ENCODE measurements at regions not wholly inside any gene's neighbourhood (a gene's known extent, or its start where the extent isn't known, plus 50 kb on each side); places are given as distances from the start of the nearest gene placed in this dataset.

- Mint-ChIP-seq H3K4me3 (no peak overlapping the region), H3K27me3 (ENCODE audit: low read depth) (no peaks in the 10 kb centered on the region), H3K27ac (no peak overlapping the region), H3K36me3 (ENCODE audit: low read depth) (no peaks in the 10 kb centered on the region), H3K9me3 (no peaks in the 10 kb centered on the region), H3K4me1 (no peaks in the 10 kb centered on the region)
- TF ChIP-seq CTCF (IDR thresholded peaks at IDR 0.05; ENCODE audit: unreplicated experiment in 3 of 3): no peak
Measured at GRCh38 chr7:84393786-84394185, 199.2 kb upstream of the SEMA3A start.

GRCh38 chr7:84390845-84391244 is 196.3 kb upstream of the SEMA3A start:
- Mint-ChIP-seq H3K4me3 (no peak overlapping the region), H3K9me3 (no peaks in the 10 kb centered on the region), H3K36me3 (ENCODE audit: low read depth) (no peaks in the 10 kb centered on the region), H3K27me3 (ENCODE audit: low read depth) (no peaks in the 10 kb centered on the region), H3K27ac (no peak overlapping the region), H3K4me1 (no peaks in the 10 kb centered on the region)
- TF ChIP-seq CTCF (IDR thresholded peaks at IDR 0.05; ENCODE audit: unreplicated experiment in 3 of 3): no peak

GRCh38 chr7:84389242-84389641 is 194.7 kb upstream of the SEMA3A start:
- H3K27ac Mint-ChIP-seq: no peak overlapping the region
- no peak for TF ChIP-seq CTCF (IDR thresholded peaks at IDR 0.05; ENCODE audit: unreplicated experiment in 3 of 3)
- no peaks in the 10 kb centered on the region for H3K4me1 Mint-ChIP-seq
- H3K27me3 Mint-ChIP-seq (ENCODE audit: low read depth): no peaks in the 10 kb centered on the region
- no peak overlapping the region for H3K4me3 Mint-ChIP-seq
- no peaks in the 10 kb centered on the region for H3K9me3 Mint-ChIP-seq
- H3K36me3 Mint-ChIP-seq (ENCODE audit: low read depth): no peaks in the 10 kb centered on the region

- Mint-ChIP-seq H3K36me3 (ENCODE audit: low read depth) (no peaks in the 10 kb centered on the region), H3K9me3 (no peaks in the 10 kb centered on the region), H3K27ac (no peak overlapping the region), H3K27me3 (ENCODE audit: low read depth) (no peaks in the 10 kb centered on the region), H3K4me3 (no peak overlapping the region), H3K4me1 (no peaks in the 10 kb centered on the region)
- TF ChIP-seq CTCF (IDR thresholded peaks at IDR 0.05; ENCODE audit: unreplicated experiment in 3 of 3): no peak
Measured at GRCh38 chr7:84387595-84387994, 193.0 kb upstream of the SEMA3A start.

GRCh38 chr7:84384417-84384816 is 189.8 kb upstream of the SEMA3A start:
- H3K4me1 Mint-ChIP-seq: no peaks in the 10 kb centered on the region
- no peak for TF ChIP-seq CTCF (IDR thresholded peaks at IDR 0.05; ENCODE audit: unreplicated experiment in 3 of 3)
- H3K27me3 Mint-ChIP-seq (ENCODE audit: low read depth): no peaks in the 10 kb centered on the region
- H3K9me3 Mint-ChIP-seq: no peaks in the 10 kb centered on the region
- no peaks in the 10 kb centered on the region for H3K36me3 Mint-ChIP-seq (ENCODE audit: low read depth)
- no peak overlapping the region for H3K4me3 Mint-ChIP-seq
- no peak overlapping the region for H3K27ac Mint-ChIP-seq

GRCh38 chr7:84379446-84379845 is 184.9 kb upstream of the SEMA3A start:
- no peak overlapping the region for H3K4me3 Mint-ChIP-seq
- no peak overlapping the region for H3K27ac Mint-ChIP-seq
- no peak for TF ChIP-seq CTCF (IDR thresholded peaks at IDR 0.05; ENCODE audit: unreplicated experiment in 3 of 3)
- H3K4me1 Mint-ChIP-seq: no peaks in the 10 kb centered on the region
- no peaks in the 10 kb centered on the region for H3K9me3 Mint-ChIP-seq
- no peaks in the 10 kb centered on the region for H3K27me3 Mint-ChIP-seq (ENCODE audit: low read depth)
- H3K36me3 Mint-ChIP-seq (ENCODE audit: low read depth): no peaks in the 10 kb centered on the region

Data from nephron (organoid).